ENCODE measurements at regions not wholly inside any gene's neighbourhood (a gene's known extent, or its start where the extent isn't known, plus 50 kb on each side); places are given as distances from the start of the nearest gene placed in this dataset.

- TF ChIP-seq BACH2 (CRISPR knock-in tag; IDR thresholded peaks at IDR 0.05; ENCODE audit: borderline replicate concordance) (no peak), GLIS3 (CRISPR knock-in tag; IDR thresholded peaks at IDR 0.05) (no peak), ZFP30 (CRISPR knock-in tag; IDR thresholded peaks at IDR 0.05) (no peak), ZNF70 (CRISPR knock-in tag; IDR thresholded peaks at IDR 0.05) (no peak), SNAI2 (CRISPR knock-in tag; IDR thresholded peaks at IDR 0.05) (no peak), PPARA (CRISPR knock-in tag; IDR thresholded peaks at IDR 0.05; ENCODE audit: borderline replicate concordance) (no peak), PATZ1 (CRISPR knock-in tag; IDR thresholded peaks at IDR 0.05; ENCODE audit: borderline replicate concordance) (no peak), ISL1 (CRISPR knock-in tag; IDR thresholded peaks at IDR 0.05) (no peak), ZFP3 (CRISPR knock-in tag; IDR thresholded peaks at IDR 0.05) (no peak), ZNF565 (CRISPR knock-in tag; conservative IDR thresholded peaks at IDR 0.05; ENCODE audit: low read depth) (no peak), CSRNP3 (CRISPR knock-in tag; IDR thresholded peaks at IDR 0.05) (no peak), POU6F1 (CRISPR knock-in tag; IDR thresholded peaks at IDR 0.05; ENCODE audit: borderline replicate concordance, low read depth) (no peak)
- no peak for ATAC-seq
Measured at GRCh38 chr6:6916598-6916997, 191.2 kb upstream of the RREB1 start.

- TF ChIP-seq PPARA (CRISPR knock-in tag; IDR thresholded peaks at IDR 0.05; ENCODE audit: borderline replicate concordance) (no peak), CSRNP3 (CRISPR knock-in tag; IDR thresholded peaks at IDR 0.05) (no peak), CREB5 (CRISPR knock-in tag; IDR thresholded peaks at IDR 0.05; ENCODE audit: low read depth) (no peak), BACH2 (CRISPR knock-in tag; IDR thresholded peaks at IDR 0.05; ENCODE audit: borderline replicate concordance) (no peak), PATZ1 (CRISPR knock-in tag; IDR thresholded peaks at IDR 0.05; ENCODE audit: borderline replicate concordance) (no peak)
- ATAC-seq = no peak
Measured at GRCh38 chr6:6918216-6918983, 189.4 kb upstream of the RREB1 start.

- no peak for ATAC-seq
- TF ChIP-seq CSRNP3 (CRISPR knock-in tag; IDR thresholded peaks at IDR 0.05) (no peak), ESRRG (CRISPR knock-in tag; IDR thresholded peaks at IDR 0.05) (no peak), ARNTL (CRISPR knock-in tag; IDR thresholded peaks at IDR 0.05; ENCODE audit: borderline replicate concordance, low read depth) (no peak)
Measured at GRCh38 chr6:6919173-6919572, 188.6 kb upstream of the RREB1 start.

Data from SK-N-SH treated with all-trans-retinoic acid at 6 μM for 48 hours (cell line).